ENCODE measurements at regions not wholly inside any gene's neighbourhood (a gene's known extent, or its start where the extent isn't known, plus 50 kb on each side); places are given as distances from the start of the nearest gene placed in this dataset.

GRCh38 chrX:12010436-12010835 lies 127.8 kb upstream of the FRMPD4 start:
- H3K9me3 Mint-ChIP-seq, result peaks cover 25% of the 10 kb centered on the region
- WGBS, 2 experiments (ENCODE audit: insufficient coverage in 1 of 2, insufficient read length in 1 of 2), result 83% methylated on average over 1 of the region's 1 CpG; no CpG with 5 or more reads in 1 of the 2 experiments
- H3K4me3 ChIP-seq (ENCODE audit: low read length), result no peak overlapping the region
- no peak overlapping the region for H3K9ac ChIP-seq (ENCODE audit: extremely low read depth, low read length, poor library complexity, severe bottlenecking)
- no peak for DNase-seq
- no peak overlapping the region for H3K4me3 Mint-ChIP-seq
- no peaks in the 10 kb centered on the region for H3K27me3 ChIP-seq (ENCODE audit: control insufficient read depth, insufficient read depth, low read length, poor library complexity, severe bottlenecking)
- H3K36me3 Mint-ChIP-seq (ENCODE audit: low read depth), result no peaks in the 10 kb centered on the region
- no peaks in the 10 kb centered on the region for H3K36me3 ChIP-seq (ENCODE audit: control insufficient read depth, insufficient read depth, low read length)
- no peaks in the 10 kb centered on the region for H3K9me3 ChIP-seq (ENCODE audit: control insufficient read depth, low read length)
- H3K4me1 Mint-ChIP-seq, result no peaks in the 10 kb centered on the region
- H3K27me3 Mint-ChIP-seq (ENCODE audit: insufficient read depth), result no peaks in the 10 kb centered on the region
- no peak overlapping the region for H3K27ac ChIP-seq (ENCODE audit: low read depth, low read length)
- no peak overlapping the region for H3K27ac Mint-ChIP-seq
- H3K4me1 ChIP-seq (ENCODE audit: control insufficient read depth, insufficient read depth, low read length), result no peaks in the 10 kb centered on the region
- no peak for TF ChIP-seq CTCF (conservative IDR thresholded peaks at IDR 0.05)

- 94% methylated on average over 2 of the region's 2 CpGs; no CpG with 5 or more reads in 1 of the 2 experiments for WGBS, 2 experiments (ENCODE audit: insufficient coverage in 1 of 2, insufficient read length in 1 of 2)
- Mint-ChIP-seq H3K36me3 (ENCODE audit: low read depth) (no peaks in the 10 kb centered on the region), H3K9me3 (peaks cover 22% of the 10 kb centered on the region), H3K27ac (no peak overlapping the region), H3K27me3 (ENCODE audit: insufficient read depth) (no peaks in the 10 kb centered on the region), H3K4me3 (no peak overlapping the region), H3K4me1 (no peaks in the 10 kb centered on the region)
- no peak overlapping the region for H3K27ac ChIP-seq (ENCODE audit: low read depth, low read length)
- no peaks in the 10 kb centered on the region for H3K36me3 ChIP-seq (ENCODE audit: control insufficient read depth, insufficient read depth, low read length)
- H3K9me3 ChIP-seq (ENCODE audit: control insufficient read depth, low read length), result no peaks in the 10 kb centered on the region
- H3K4me1 ChIP-seq (ENCODE audit: control insufficient read depth, insufficient read depth, low read length), result no peaks in the 10 kb centered on the region
- no peak overlapping the region for H3K9ac ChIP-seq (ENCODE audit: extremely low read depth, low read length, poor library complexity, severe bottlenecking)
- H3K4me3 ChIP-seq (ENCODE audit: low read length), result no peak overlapping the region
- TF ChIP-seq CTCF (conservative IDR thresholded peaks at IDR 0.05), result no peak
- no peaks in the 10 kb centered on the region for H3K27me3 ChIP-seq (ENCODE audit: control insufficient read depth, insufficient read depth, low read length, poor library complexity, severe bottlenecking)
- no peak for DNase-seq
These were observed 127.2 kb upstream of the FRMPD4 start for GRCh38 chrX:12011075-12011474.

GRCh38 chrX:12013211-12013618 lies 125.1 kb upstream of the FRMPD4 start:
- no peaks in the 10 kb centered on the region for H3K9me3 ChIP-seq (ENCODE audit: control insufficient read depth, low read length)

More at GRCh38 chrX:12013211-12013618, 125.1 kb upstream of the FRMPD4 start:
- no peaks in the 10 kb centered on the region for H3K27me3 Mint-ChIP-seq (ENCODE audit: insufficient read depth)
- H3K4me3 Mint-ChIP-seq, result no peak overlapping the region
- H3K27ac Mint-ChIP-seq, result no peak overlapping the region
- H3K27me3 ChIP-seq (ENCODE audit: control insufficient read depth, insufficient read depth, low read length, poor library complexity, severe bottlenecking), result no peaks in the 10 kb centered on the region
- 92% methylated on average over 2 of the region's 2 CpGs; no CpG with 5 or more reads in 1 of the 2 experiments for WGBS, 2 experiments (ENCODE audit: insufficient coverage in 1 of 2, insufficient read length in 1 of 2)
- TF ChIP-seq CTCF (conservative IDR thresholded peaks at IDR 0.05), result no peak
- no peak overlapping the region for H3K9ac ChIP-seq (ENCODE audit: extremely low read depth, low read length, poor library complexity, severe bottlenecking)
- no peak for DNase-seq
- H3K27ac ChIP-seq (ENCODE audit: low read depth, low read length), result no peak overlapping the region
- no peaks in the 10 kb centered on the region for H3K36me3 ChIP-seq (ENCODE audit: control insufficient read depth, insufficient read depth, low read length)
- no peaks in the 10 kb centered on the region for H3K36me3 Mint-ChIP-seq (ENCODE audit: low read depth)
- H3K9me3 Mint-ChIP-seq, result peaks cover 13% of the 10 kb centered on the region
- no peak overlapping the region for H3K4me3 ChIP-seq (ENCODE audit: low read length)
- no peaks in the 10 kb centered on the region for H3K4me1 ChIP-seq (ENCODE audit: control insufficient read depth, insufficient read depth, low read length)
- no peaks in the 10 kb centered on the region for H3K4me1 Mint-ChIP-seq
